ENCODE measurements at regions not wholly inside any gene's neighbourhood (a gene's known extent, or its start where the extent isn't known, plus 50 kb on each side); places are given as distances from the start of the nearest gene placed in this dataset.

- POLR2A ChIA-PET (ENCODE audit: low non-redundant PET), result no interaction called here
- TF ChIP-seq CTCF (conservative IDR thresholded peaks at IDR 0.05; ENCODE audit: low read depth), result no peak
- CTCF ChIA-PET, result interaction anchor here (0.8 kb wide), 1 partner anchor 26 kb away, joined by 3 read pairs; no protein-coding TSS in a partner anchor
- DNase-seq (ENCODE audit: low spot score), result no peak
- H3K27ac ChIP-seq, result no peak overlapping the region
Observed at GRCh38 chr10:3487228-3487627, 297.8 kb downstream of the KLF6 start.

GRCh38 chr10:3486346-3487065 is 298.5 kb downstream of the KLF6 start:
- POLR2A ChIA-PET (ENCODE audit: low non-redundant PET), result no interaction called here
- H3K27ac ChIP-seq, result peak overlapping the region; percentile 49

GRCh38 chr10:3485057-3485686 is 299.8 kb downstream of the KLF6 start:
- no peak for DNase-seq (ENCODE audit: low spot score)
- H3K27ac ChIP-seq, result no peak overlapping the region
- no peak for TF ChIP-seq CTCF (conservative IDR thresholded peaks at IDR 0.05; ENCODE audit: low read depth)
- ChIA-PET CTCF (no interaction called here), POLR2A (ENCODE audit: low non-redundant PET) (no interaction called here)

More at GRCh38 chr10:3486346-3487065, 298.5 kb downstream of the KLF6 start:
- peak; percentile 17; the same call in 1 of the 2 replicates for TF ChIP-seq CTCF (conservative IDR thresholded peaks at IDR 0.05; ENCODE audit: low read depth)
- CTCF ChIA-PET, result no interaction called here
- peak; percentile 94 for DNase-seq (ENCODE audit: low spot score)

- H3K27ac ChIP-seq, result no peak overlapping the region
- DNase-seq (ENCODE audit: low spot score), result no peak
- ChIA-PET POLR2A (ENCODE audit: low non-redundant PET) (no interaction called here), CTCF (no interaction called here)
- TF ChIP-seq CTCF (conservative IDR thresholded peaks at IDR 0.05; ENCODE audit: low read depth), result no peak
Observed at GRCh38 chr10:3484306-3485056, 300.5 kb downstream of the KLF6 start.

- POLR2A ChIA-PET (ENCODE audit: low non-redundant PET), result no interaction called here
- H3K27ac ChIP-seq, result peak overlapping the region; percentile 82
- TF ChIP-seq CTCF (conservative IDR thresholded peaks at IDR 0.05; ENCODE audit: low read depth), result no peak
- CTCF ChIA-PET, result interaction anchor here (0.8 kb wide), 1 partner anchor 59 kb away, joined by 4 read pairs; no protein-coding TSS in a partner anchor
- peak; percentile 87 for DNase-seq (ENCODE audit: low spot score)
Observed at GRCh38 chr10:3482200-3482993, 302.6 kb downstream of the KLF6 start.

GRCh38 chr10:3481496-3481895 is 303.5 kb downstream of the KLF6 start:
- DNase-seq (ENCODE audit: low spot score), result no peak
- ChIA-PET POLR2A (ENCODE audit: low non-redundant PET) (no interaction called here), CTCF (no interaction called here)
- TF ChIP-seq CTCF (conservative IDR thresholded peaks at IDR 0.05; ENCODE audit: low read depth), result no peak
- H3K27ac ChIP-seq, result no peak overlapping the region
